ENCODE measurements at regions not wholly inside any gene's neighbourhood (a gene's known extent, or its start where the extent isn't known, plus 50 kb on each side); places are given as distances from the start of the nearest gene placed in this dataset.

DNA sequence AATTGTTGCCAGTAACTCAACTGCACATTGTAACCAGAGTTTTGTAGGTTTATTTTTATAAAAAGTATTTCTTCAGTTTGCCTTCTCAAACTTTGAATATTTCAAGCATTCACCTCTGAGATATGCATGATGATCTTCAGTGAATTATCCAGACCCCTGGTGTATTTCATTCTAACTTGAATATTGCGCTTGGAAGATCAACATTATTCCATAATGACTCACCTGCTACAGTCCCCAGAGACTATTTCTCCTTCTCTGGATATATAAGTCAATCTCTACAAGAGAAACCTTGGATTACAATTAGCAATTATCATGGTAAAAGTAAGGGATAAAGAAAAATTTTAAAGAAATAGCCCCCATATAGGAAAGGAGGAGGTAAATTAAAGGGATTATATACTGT lies 1041.0 kb downstream of the TLE1 start:
- H3K27ac Mint-ChIP-seq: no peak overlapping the region
- no peaks in the 10 kb centered on the region for H3K36me3 Mint-ChIP-seq
- H3K9me3 ChIP-seq (ENCODE audit: low read depth): no peaks in the 10 kb centered on the region
- no peaks in the 10 kb centered on the region for H3F3A ChIP-seq (ENCODE audit: low read depth)
- no peaks in the 10 kb centered on the region for H3K27me3 ChIP-seq
- no peaks in the 10 kb centered on the region for H4K20me1 ChIP-seq (ENCODE audit: low read depth)
- no peaks in the 10 kb centered on the region for H3K36me3 ChIP-seq
- no peak overlapping the region for H3K9ac ChIP-seq
- H2AFZ ChIP-seq (replicated peaks): no peak overlapping the region
- TF ChIP-seq, protein P1, sequence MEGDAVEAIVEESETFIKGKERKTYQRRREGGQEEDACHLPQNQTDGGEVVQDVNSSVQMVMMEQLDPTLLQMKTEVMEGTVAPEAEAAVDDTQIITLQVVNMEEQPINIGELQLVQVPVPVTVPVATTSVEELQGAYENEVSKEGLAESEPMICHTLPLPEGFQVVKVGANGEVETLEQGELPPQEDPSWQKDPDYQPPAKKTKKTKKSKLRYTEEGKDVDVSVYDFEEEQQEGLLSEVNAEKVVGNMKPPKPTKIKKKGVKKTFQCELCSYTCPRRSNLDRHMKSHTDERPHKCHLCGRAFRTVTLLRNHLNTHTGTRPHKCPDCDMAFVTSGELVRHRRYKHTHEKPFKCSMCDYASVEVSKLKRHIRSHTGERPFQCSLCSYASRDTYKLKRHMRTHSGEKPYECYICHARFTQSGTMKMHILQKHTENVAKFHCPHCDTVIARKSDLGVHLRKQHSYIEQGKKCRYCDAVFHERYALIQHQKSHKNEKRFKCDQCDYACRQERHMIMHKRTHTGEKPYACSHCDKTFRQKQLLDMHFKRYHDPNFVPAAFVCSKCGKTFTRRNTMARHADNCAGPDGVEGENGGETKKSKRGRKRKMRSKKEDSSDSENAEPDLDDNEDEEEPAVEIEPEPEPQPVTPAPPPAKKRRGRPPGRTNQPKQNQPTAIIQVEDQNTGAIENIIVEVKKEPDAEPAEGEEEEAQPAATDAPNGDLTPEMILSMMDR (IDR thresholded peaks at IDR 0.05): no peak
- no peak for TF ChIP-seq EZH2phosphoT487 (IDR thresholded peaks at IDR 0.05)
- no peak for TF ChIP-seq EZH2 (IDR thresholded peaks at IDR 0.05)
- H3K27ac ChIP-seq: no peak overlapping the region
- no peaks in the 10 kb centered on the region for H3K79me2 ChIP-seq (ENCODE audit: low read depth)
- peaks cover 4% of the 10 kb centered on the region for H3K9me3 Mint-ChIP-seq
- no peak for DNase-seq (ENCODE audit: low spot score)
- no peak overlapping the region for H3K4me3 ChIP-seq
- no peaks in the 10 kb centered on the region for H3K4me1 Mint-ChIP-seq
- no peaks in the 10 kb centered on the region for H3K4me1 ChIP-seq
- no peaks in the 10 kb centered on the region for H3K27me3 Mint-ChIP-seq (ENCODE audit: insufficient read depth, low read depth)
- no peak overlapping the region for H3K4me3 Mint-ChIP-seq
- no peak overlapping the region for H3K4me2 ChIP-seq

DNA sequence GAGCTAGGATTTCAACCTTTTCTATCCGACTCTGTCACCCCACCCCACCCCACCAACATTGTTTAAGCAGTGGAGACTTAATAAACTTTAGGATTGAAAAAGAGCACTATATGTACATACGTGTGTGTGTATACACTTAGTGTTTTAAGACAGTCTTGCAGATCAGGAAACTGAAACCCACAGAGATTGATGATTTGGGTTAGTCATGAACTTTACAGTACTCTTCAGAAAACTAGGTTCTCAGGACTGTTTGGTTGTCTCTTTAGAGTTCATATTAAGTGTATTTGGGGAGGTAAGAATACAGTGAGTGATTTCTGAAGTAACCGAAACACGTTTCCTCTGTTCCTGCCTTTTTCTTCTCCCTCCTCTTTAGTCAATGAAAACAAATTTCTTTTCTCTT lies 1043.1 kb downstream of the TLE1 start:
- no peaks in the 10 kb centered on the region for H3K36me3 Mint-ChIP-seq
- H3K9me3 Mint-ChIP-seq: peaks cover 2% of the 10 kb centered on the region
- no peak overlapping the region for H3K27ac Mint-ChIP-seq
- Histone ChIP-seq H3K4me3 (no peak overlapping the region), H3K27me3 (no peaks in the 10 kb centered on the region), H3K4me2 (no peak overlapping the region), H4K20me1 (ENCODE audit: low read depth) (no peaks in the 10 kb centered on the region), H3K9ac (no peak overlapping the region), H3F3A (ENCODE audit: low read depth) (no peaks in the 10 kb centered on the region), H3K36me3 (no peaks in the 10 kb centered on the region), H3K4me1 (no peaks in the 10 kb centered on the region), H3K79me2 (ENCODE audit: low read depth) (no peaks in the 10 kb centered on the region), H3K9me3 (ENCODE audit: low read depth) (no peaks in the 10 kb centered on the region), H3K27ac (no peak overlapping the region), H2AFZ (replicated peaks) (no peak overlapping the region)
- H3K4me3 Mint-ChIP-seq: no peak overlapping the region
- H3K27me3 Mint-ChIP-seq (ENCODE audit: insufficient read depth, low read depth): no peaks in the 10 kb centered on the region
- DNase-seq (ENCODE audit: low spot score): no peak
- TF ChIP-seq, protein P1 (IDR thresholded peaks at IDR 0.05): no peak
- TF ChIP-seq EZH2phosphoT487 (IDR thresholded peaks at IDR 0.05) (no peak), EZH2 (IDR thresholded peaks at IDR 0.05) (no peak)
- H3K4me1 Mint-ChIP-seq: no peaks in the 10 kb centered on the region

DNA sequence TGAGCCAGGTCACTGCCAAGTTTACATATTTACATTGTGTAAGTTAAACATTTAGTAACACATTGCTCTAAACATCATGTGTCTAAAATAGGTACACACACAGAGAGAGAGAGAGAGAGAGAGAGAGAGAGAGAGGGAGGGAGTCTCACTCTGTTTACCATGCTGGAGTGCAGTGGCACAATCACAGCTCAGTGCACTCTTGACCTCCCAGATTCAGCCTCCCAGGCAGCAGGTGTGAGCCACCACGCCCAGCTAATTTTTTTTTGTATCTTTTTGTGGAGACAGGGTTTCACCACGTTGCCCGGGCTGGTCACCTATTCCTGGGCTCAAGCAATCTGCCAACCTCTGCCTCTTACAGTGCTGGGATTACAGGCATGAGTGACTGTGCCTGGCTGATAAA lies 1045.3 kb downstream of the TLE1 start:
- Histone ChIP-seq H4K20me1 (ENCODE audit: low read depth) (no peaks in the 10 kb centered on the region), H3K4me2 (no peak overlapping the region), H3K9me3 (ENCODE audit: low read depth) (no peaks in the 10 kb centered on the region), H3K27me3 (no peaks in the 10 kb centered on the region), H3K36me3 (no peaks in the 10 kb centered on the region), H3F3A (ENCODE audit: low read depth) (no peaks in the 10 kb centered on the region), H3K4me1 (no peaks in the 10 kb centered on the region), H3K79me2 (ENCODE audit: low read depth) (no peaks in the 10 kb centered on the region), H3K4me3 (no peak overlapping the region), H3K27ac (no peak overlapping the region), H2AFZ (replicated peaks) (no peak overlapping the region), H3K9ac (no peak overlapping the region)
- TF ChIP-seq, protein P1 (IDR thresholded peaks at IDR 0.05): no peak
- TF ChIP-seq EZH2phosphoT487 (IDR thresholded peaks at IDR 0.05) (no peak), EZH2 (IDR thresholded peaks at IDR 0.05) (no peak)
- no peak overlapping the region for H3K4me3 Mint-ChIP-seq
- no peaks in the 10 kb centered on the region for H3K36me3 Mint-ChIP-seq
- no peaks in the 10 kb centered on the region for H3K4me1 Mint-ChIP-seq
- no peak overlapping the region for H3K27ac Mint-ChIP-seq
- no peaks in the 10 kb centered on the region for H3K27me3 Mint-ChIP-seq (ENCODE audit: insufficient read depth, low read depth)
- DNase-seq (ENCODE audit: low spot score): no peak
- H3K9me3 Mint-ChIP-seq: peaks cover 2% of the 10 kb centered on the region

DNA sequence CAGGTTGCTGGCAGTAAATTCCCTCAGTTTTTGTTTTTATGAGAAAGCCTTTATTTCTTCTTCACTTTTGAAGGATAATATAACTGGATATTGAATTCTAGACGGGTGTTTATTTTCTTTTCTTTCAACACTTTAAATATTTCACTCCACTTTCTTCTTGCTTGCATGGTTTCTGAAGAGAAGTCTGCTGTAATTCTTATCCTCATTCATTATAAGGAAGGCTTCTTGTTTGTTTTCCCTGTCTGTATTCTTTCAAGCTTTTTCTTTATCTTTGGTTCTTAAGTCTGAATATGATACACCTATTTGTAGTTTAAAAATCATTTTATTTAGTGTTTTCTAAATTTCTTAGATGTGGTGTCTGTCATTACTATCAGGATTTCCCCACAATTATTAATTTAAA lies 1054.3 kb downstream of the TLE1 start:
- Mint-ChIP-seq H3K9me3 (peaks cover 25% of the 10 kb centered on the region), H3K27ac (no peak overlapping the region), H3K36me3 (no peaks in the 10 kb centered on the region), H3K4me3 (no peak overlapping the region), H3K27me3 (ENCODE audit: insufficient read depth, low read depth) (no peaks in the 10 kb centered on the region), H3K4me1 (no peaks in the 10 kb centered on the region)
- H3K36me3 ChIP-seq: no peaks in the 10 kb centered on the region
- H3K4me1 ChIP-seq: no peaks in the 10 kb centered on the region
- H3K27ac ChIP-seq: no peak overlapping the region
- no peaks in the 10 kb centered on the region for H3K27me3 ChIP-seq
- H2AFZ ChIP-seq (replicated peaks): no peak overlapping the region
- no peak overlapping the region for H3K4me3 ChIP-seq
- TF ChIP-seq EZH2 (IDR thresholded peaks at IDR 0.05): no peak
- no peak for TF ChIP-seq EZH2phosphoT487 (IDR thresholded peaks at IDR 0.05)
- TF ChIP-seq, protein P1 (IDR thresholded peaks at IDR 0.05): no peak
- no peak for DNase-seq (ENCODE audit: low spot score)
- H3F3A ChIP-seq (ENCODE audit: low read depth): no peaks in the 10 kb centered on the region
- no peak overlapping the region for H3K4me2 ChIP-seq
- no peaks in the 10 kb centered on the region for H3K79me2 ChIP-seq (ENCODE audit: low read depth)
- no peak overlapping the region for H3K9ac ChIP-seq
- H4K20me1 ChIP-seq (ENCODE audit: low read depth): no peaks in the 10 kb centered on the region
- H3K9me3 ChIP-seq (ENCODE audit: low read depth): peaks cover 7% of the 10 kb centered on the region

All from neural progenitor cell (in vitro differentiated cells).